ENCODE measurements at regions not wholly inside any gene's neighbourhood (a gene's known extent, or its start where the extent isn't known, plus 50 kb on each side); places are given as distances from the start of the nearest gene placed in this dataset.

DNA sequence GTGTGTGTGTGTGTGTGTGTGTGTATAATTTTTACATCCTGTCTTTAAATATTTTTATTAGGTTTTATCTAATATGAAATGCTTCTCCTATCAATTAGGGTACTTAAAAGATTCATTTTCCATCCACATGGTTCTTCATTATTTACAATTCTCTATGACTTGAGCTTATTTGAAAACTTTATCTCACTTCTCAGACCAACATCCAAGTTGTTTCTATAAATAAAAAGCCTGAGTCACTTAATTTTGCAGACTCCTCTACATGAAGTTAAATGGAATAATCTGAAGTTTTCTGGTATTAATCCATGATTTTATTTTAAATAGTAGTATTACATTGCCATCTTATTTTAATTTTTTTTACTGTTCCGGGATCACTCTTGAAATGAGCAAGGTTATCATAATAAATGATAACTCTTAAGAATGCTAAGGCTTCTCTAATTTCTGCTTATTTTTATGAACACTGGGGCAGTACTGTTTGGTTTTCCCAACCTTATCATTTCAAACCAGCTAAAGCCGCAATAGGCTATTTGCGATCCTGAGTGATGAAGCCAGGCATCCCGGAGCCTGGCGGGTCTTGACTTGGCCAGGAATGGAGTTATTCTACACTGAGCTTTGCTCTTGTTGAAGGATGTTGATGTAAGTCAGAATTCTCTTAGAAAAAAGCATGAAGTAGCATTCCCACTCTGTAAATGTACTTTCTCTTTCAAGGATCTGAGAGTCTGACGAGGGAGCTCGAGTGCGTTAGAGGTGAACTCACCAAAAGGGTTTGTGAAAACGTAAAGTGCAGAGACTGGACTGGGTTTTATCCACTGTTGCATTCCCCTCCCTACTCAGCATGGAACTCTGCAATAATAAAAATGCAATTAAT is 220.2 kb upstream of the LRTM1 start:
- TF ChIP-seq, protein P1, sequence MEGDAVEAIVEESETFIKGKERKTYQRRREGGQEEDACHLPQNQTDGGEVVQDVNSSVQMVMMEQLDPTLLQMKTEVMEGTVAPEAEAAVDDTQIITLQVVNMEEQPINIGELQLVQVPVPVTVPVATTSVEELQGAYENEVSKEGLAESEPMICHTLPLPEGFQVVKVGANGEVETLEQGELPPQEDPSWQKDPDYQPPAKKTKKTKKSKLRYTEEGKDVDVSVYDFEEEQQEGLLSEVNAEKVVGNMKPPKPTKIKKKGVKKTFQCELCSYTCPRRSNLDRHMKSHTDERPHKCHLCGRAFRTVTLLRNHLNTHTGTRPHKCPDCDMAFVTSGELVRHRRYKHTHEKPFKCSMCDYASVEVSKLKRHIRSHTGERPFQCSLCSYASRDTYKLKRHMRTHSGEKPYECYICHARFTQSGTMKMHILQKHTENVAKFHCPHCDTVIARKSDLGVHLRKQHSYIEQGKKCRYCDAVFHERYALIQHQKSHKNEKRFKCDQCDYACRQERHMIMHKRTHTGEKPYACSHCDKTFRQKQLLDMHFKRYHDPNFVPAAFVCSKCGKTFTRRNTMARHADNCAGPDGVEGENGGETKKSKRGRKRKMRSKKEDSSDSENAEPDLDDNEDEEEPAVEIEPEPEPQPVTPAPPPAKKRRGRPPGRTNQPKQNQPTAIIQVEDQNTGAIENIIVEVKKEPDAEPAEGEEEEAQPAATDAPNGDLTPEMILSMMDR (IDR thresholded peaks at IDR 0.05): no peak

DNA sequence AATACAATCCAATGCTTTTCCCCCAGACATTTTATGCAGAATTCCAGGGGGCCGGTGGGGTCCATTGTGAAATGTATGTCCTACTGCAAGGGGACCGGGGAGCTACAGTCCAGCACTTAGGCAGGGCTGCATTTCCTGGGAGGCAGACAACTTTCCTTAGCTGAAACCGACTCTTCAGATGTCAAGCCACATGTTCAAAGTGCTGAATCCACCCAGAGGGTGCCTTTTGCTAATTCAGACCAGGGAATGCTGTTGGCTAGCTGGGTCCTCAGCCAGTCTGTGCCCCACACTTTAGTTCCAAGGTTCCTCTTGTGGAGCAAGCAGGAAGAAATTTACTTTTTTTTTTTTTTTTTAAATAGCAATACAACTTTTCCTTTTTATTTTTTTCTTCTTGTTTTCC is 219.5 kb upstream of the LRTM1 start:
- TF ChIP-seq, protein P1 (IDR thresholded peaks at IDR 0.05): no peak

DNA sequence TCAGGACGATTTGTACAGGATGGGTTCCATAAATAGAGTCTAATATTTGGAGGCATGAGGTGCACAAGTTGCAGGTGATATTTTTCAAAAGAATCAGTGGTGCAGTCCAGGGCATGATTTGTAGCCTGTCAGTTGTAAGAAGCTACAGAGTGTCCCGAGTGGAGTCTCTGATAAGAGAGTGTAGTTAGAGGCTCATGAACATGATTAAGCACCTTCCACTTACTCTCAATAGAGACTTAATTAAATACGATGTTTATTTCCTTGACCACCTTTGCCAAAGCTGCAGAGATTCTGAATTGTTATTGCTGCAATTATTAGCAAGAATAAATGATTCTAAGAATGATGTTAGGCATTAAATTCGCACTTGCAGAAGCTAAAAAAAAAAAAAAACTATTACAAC is 218.4 kb upstream of the LRTM1 start:
- TF ChIP-seq, protein P1 (IDR thresholded peaks at IDR 0.05): no peak

DNA sequence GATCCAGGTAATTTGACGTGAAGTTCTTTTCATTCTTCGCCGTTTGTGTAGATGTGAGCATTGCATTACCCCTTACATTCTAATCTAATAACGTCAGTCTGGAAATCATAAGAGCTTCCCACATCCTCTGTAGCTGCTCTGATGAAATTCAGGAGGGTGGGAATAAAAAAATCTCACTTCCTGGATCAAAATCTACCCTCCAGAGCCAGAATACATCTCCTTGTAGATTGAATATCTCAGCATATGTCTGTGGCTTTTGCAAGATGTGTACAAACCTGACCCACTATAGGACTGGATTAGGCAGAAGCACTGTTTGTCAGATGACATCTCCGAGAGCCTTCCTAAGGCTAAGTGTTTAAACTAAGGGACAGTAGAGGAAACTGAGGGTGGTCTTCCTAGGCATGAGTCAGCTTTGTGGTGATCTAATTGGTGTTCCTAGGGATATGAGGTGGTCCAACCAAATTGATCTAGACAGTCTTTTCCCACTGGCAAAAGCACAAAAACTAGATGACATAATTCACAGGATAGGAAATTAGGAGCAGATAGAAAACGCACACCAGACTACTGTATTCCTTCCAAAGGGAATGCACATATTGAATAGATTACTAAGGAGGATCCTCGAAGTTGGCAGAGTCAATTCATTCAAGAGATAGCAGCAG is 216.3 kb upstream of the LRTM1 start:
- TF ChIP-seq, protein P1 (IDR thresholded peaks at IDR 0.05): no peak

DNA sequence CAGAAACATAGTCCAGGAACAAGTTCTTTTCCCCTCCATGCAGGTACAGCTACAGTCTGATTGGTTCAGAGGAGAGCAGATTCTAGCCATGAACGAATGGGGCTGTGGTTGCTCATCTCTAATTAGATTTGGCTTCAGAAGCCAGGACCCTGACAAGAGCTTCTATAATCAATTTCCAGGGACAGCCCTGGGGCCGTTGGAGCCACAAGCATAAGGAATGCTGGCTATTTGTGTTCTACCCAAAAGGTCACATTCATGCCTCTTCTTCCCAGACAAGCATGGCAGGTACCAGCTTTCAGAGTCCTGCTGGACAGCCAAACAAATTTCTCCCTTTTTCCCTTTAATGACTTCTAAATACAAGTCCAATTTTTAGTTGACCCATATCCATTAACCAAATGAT is 215.5 kb upstream of the LRTM1 start:
- TF ChIP-seq, protein P1 (IDR thresholded peaks at IDR 0.05): no peak

DNA sequence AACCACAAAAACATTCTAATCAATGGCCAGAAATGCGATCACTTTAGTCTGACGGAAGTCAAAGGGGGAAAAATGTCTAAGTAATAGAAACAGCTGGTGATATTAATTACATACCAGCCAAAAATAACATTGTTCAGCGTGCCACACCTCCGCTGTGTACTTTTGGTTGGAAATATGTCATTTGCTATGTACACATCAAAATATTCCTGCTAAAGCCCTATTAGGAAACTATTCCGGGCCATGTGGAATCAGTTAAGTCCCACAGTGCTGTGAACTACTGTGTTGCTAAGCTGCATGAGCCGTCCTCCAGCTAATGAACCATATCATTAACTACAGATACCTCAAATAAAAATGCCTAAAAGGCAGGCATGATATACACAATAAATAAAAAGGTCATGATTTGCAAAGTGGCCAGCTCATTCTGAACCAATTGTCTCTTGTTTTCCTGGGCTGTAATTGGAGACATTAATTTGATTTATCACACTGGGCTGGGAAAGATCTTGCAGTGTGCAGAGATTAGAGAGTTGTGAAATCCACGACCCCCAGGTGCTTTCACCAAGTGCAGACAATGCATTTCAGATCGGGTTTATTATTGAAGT is 200.5 kb upstream of the LRTM1 start:
- TF ChIP-seq, protein P1 (IDR thresholded peaks at IDR 0.05): no peak

DNA sequence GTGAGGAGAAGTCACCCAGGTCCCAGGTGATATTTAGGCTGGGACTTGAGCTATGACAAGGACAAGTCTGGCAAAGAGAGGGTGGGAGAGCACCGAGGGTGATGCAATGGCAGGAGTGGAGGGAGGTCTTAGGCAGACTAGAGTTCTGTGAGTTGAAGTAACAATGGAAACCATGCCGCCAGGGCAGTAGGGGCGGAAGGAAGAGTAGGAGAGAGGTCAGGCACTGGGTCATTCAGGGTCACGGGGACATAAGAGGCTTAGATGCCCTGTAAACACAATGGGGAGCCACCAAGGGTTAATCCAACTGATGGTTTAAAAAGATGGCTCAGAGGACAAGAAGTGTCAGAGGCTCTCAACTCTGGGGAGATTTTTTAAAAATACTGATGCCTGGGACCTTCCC is 199.7 kb upstream of the LRTM1 start:
- TF ChIP-seq, protein P1 (IDR thresholded peaks at IDR 0.05): no peak
